ENCODE measurements at regions not wholly inside any gene's neighbourhood (a gene's known extent, or its start where the extent isn't known, plus 50 kb on each side); places are given as distances from the start of the nearest gene placed in this dataset.

DNA sequence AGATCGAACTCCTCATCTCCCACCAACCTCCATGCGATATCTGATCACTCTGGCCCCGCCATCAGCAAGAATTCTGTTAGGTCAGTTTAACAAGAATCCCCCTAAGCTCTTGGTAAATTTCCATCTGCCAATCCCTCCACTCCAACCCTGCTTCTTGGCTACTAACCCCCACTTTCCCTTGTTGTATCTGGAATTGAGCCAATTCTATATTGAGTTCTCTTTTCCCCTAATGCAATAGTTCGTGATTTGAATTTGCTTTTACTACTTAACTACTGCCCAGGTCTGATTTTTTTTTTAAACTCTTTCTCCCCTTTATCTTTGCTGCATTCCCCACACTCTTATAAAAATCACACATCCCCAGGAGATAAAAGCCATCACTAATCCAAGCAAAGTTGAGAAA, 159.3 kb upstream of the STK17B start:
- no peak for DNase-seq
- TF ChIP-seq, protein P1, sequence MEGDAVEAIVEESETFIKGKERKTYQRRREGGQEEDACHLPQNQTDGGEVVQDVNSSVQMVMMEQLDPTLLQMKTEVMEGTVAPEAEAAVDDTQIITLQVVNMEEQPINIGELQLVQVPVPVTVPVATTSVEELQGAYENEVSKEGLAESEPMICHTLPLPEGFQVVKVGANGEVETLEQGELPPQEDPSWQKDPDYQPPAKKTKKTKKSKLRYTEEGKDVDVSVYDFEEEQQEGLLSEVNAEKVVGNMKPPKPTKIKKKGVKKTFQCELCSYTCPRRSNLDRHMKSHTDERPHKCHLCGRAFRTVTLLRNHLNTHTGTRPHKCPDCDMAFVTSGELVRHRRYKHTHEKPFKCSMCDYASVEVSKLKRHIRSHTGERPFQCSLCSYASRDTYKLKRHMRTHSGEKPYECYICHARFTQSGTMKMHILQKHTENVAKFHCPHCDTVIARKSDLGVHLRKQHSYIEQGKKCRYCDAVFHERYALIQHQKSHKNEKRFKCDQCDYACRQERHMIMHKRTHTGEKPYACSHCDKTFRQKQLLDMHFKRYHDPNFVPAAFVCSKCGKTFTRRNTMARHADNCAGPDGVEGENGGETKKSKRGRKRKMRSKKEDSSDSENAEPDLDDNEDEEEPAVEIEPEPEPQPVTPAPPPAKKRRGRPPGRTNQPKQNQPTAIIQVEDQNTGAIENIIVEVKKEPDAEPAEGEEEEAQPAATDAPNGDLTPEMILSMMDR (IDR thresholded peaks at IDR 0.05), result no peak
- TF ChIP-seq POLR2A (IDR thresholded peaks at IDR 0.05), result no peak
- Histone ChIP-seq H3K27ac (no peak overlapping the region), H3K36me3 (replicated peaks in 1 of 2) (no peaks in the 10 kb centered on the region), H3K4me3 (no peak overlapping the region), H3K9me3 (replicated peaks in 1 of 3) (no peaks in the 10 kb centered on the region), H3K27me3 (no peaks in the 10 kb centered on the region), H3K4me1 (replicated peaks in 1 of 2) (peaks cover 0 to 7% of the 10 kb centered on the region in 2 donors)
- 89 to 95% (median 93%) methylated on average over 4 of the region's 4 CpGs for WGBS, 4 donors
- intact Hi-C loops (cut with DNase I), result no loop called here

GRCh38 chr2:196331143-196331542, 159.8 kb upstream of the STK17B start:
- H3K36me3 ChIP-seq (replicated peaks in 1 of 2), result no peaks in the 10 kb centered on the region
- intact Hi-C loops (cut with DNase I), result no loop called here
- TF ChIP-seq, protein P1 (IDR thresholded peaks at IDR 0.05), result no peak
- no peak for TF ChIP-seq POLR2A (IDR thresholded peaks at IDR 0.05)
- peak in 3 of 7 donors; percentile 17 to 55 (median 19) for DNase-seq
- no peaks in the 10 kb centered on the region for H3K9me3 ChIP-seq (replicated peaks in 1 of 3)
- H3K27ac ChIP-seq, result no peak overlapping the region
- H3K27me3 ChIP-seq, result no peaks in the 10 kb centered on the region
- 64 to 69% (median 67%) methylated on average over 5 of the region's 5 CpGs for WGBS, 4 donors
- H3K4me3 ChIP-seq, result no peak overlapping the region
- H3K4me1 ChIP-seq (replicated peaks in 1 of 2), result peaks cover 0 to 7% of the 10 kb centered on the region in 2 donors

DNA sequence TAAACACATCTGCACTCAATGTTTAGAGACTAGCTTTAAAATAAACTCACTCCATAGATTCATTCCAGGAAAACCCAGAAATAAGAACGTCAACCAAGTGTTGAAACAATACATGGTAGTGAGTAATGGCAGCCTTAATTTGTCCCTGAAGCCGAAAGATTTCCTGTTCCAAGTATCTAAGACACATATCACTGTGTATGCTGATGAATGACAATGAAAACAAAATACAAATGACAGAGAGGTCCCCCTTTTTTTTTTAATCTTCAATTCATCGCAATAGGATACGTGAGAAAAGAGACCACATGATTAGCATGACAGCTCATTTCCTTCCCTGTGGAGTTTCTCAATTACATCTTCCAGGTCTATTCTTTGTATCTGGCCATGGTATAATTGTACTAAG, 160.5 kb upstream of the STK17B start:
- intact Hi-C loops (cut with DNase I), result no loop called here
- no peak for DNase-seq
- WGBS, 4 donors, result 21 to 42% (median 32%) methylated on average over 4 of the region's 4 CpGs
- TF ChIP-seq, protein P1 (IDR thresholded peaks at IDR 0.05), result no peak
- no peak for TF ChIP-seq POLR2A (IDR thresholded peaks at IDR 0.05)
- Histone ChIP-seq H3K4me1 (replicated peaks in 1 of 2) (peaks cover 0 to 7% of the 10 kb centered on the region in 2 donors), H3K36me3 (replicated peaks in 1 of 2) (no peaks in the 10 kb centered on the region), H3K4me3 (no peak overlapping the region), H3K27me3 (no peaks in the 10 kb centered on the region), H3K9me3 (replicated peaks in 1 of 3) (no peaks in the 10 kb centered on the region), H3K27ac (no peak overlapping the region)

DNA sequence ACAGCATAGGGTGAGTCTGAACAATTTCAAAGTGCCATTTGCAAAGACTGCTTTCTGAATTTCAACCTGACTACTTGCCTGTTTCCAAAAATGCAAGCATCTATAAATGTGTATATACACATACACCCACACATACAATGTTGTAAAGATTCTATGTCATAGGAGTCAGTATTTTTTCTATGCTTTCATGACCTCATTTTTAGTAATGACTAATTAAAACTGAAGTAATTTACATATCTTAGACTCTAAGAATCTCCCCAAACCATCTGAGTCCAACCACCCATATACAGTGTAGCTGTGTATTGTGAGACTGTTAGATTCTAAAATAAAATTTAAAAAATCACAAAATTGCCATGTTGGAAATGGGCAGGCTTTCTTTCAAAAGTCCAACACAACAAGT, 162.0 kb upstream of the STK17B start:
- intact Hi-C loops (cut with DNase I), result no loop called here
- no peak overlapping the region for H3K27ac ChIP-seq

More for the DNA sequence above, 162.0 kb upstream of the STK17B start:
- Histone ChIP-seq H3K4me1 (replicated peaks in 1 of 2) (peaks cover 0 to 7% of the 10 kb centered on the region in 2 donors), H3K9me3 (replicated peaks in 1 of 3) (no peaks in the 10 kb centered on the region), H3K27me3 (no peaks in the 10 kb centered on the region), H3K36me3 (replicated peaks in 1 of 2) (no peaks in the 10 kb centered on the region), H3K4me3 (no peak overlapping the region)
- no peak for DNase-seq
- TF ChIP-seq POLR2A (IDR thresholded peaks at IDR 0.05), result no peak
- TF ChIP-seq, protein P1 (IDR thresholded peaks at IDR 0.05), result no peak

Measured in adrenal gland (tissue), 9 donors.